ENCODE measurements at regions not wholly inside any gene's neighbourhood (a gene's known extent, or its start where the extent isn't known, plus 50 kb on each side); places are given as distances from the start of the nearest gene placed in this dataset.

GRCh38 chr5:12805165-12805698, 901.0 kb upstream of the CTNND2 start:
- Mint-ChIP-seq H3K4me3 (no peak overlapping the region), H3K9me3 (peaks cover 13% of the 10 kb centered on the region), H3K4me1 (ENCODE audit: low read depth) (no peaks in the 10 kb centered on the region), H3K27ac (no peak overlapping the region), H3K27me3 (ENCODE audit: low read depth) (no peaks in the 10 kb centered on the region), H3K36me3 (ENCODE audit: low read depth) (no peaks in the 10 kb centered on the region)

GRCh38 chr5:12799165-12799564, 894.9 kb upstream of the CTNND2 start:
- H3K9me3 Mint-ChIP-seq, result peaks cover 15% of the 10 kb centered on the region
- H3K4me3 Mint-ChIP-seq, result no peak overlapping the region
- no peak overlapping the region for H3K27ac Mint-ChIP-seq
- no peaks in the 10 kb centered on the region for H3K27me3 Mint-ChIP-seq (ENCODE audit: low read depth)
- H3K4me1 Mint-ChIP-seq (ENCODE audit: low read depth), result no peaks in the 10 kb centered on the region
- H3K36me3 Mint-ChIP-seq (ENCODE audit: low read depth), result no peaks in the 10 kb centered on the region

DNA sequence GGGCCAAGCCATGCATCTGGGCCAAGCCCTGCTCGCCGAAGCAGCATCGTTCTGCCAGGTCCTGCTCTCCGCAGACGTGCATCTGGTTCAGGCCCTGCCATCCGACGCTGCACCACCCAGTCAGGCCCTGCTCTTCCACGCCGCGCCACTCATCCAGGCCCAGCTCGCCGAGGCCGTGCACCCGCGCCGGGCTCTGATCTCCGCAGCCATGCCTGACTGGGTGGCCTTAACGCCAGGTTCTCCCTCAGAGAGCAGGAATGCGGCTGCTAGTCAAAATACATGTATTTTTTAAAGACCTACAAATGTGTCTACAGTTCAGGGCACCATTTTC, 891.1 kb upstream of the CTNND2 start:
- no peaks in the 10 kb centered on the region for H3K36me3 Mint-ChIP-seq (ENCODE audit: low read depth)
- peaks cover 26% of the 10 kb centered on the region for H3K9me3 Mint-ChIP-seq
- no peaks in the 10 kb centered on the region for H3K27me3 Mint-ChIP-seq (ENCODE audit: low read depth)
- no peak overlapping the region for H3K4me3 Mint-ChIP-seq
- H3K27ac Mint-ChIP-seq, result no peak overlapping the region
- no peaks in the 10 kb centered on the region for H3K4me1 Mint-ChIP-seq (ENCODE audit: low read depth)

DNA sequence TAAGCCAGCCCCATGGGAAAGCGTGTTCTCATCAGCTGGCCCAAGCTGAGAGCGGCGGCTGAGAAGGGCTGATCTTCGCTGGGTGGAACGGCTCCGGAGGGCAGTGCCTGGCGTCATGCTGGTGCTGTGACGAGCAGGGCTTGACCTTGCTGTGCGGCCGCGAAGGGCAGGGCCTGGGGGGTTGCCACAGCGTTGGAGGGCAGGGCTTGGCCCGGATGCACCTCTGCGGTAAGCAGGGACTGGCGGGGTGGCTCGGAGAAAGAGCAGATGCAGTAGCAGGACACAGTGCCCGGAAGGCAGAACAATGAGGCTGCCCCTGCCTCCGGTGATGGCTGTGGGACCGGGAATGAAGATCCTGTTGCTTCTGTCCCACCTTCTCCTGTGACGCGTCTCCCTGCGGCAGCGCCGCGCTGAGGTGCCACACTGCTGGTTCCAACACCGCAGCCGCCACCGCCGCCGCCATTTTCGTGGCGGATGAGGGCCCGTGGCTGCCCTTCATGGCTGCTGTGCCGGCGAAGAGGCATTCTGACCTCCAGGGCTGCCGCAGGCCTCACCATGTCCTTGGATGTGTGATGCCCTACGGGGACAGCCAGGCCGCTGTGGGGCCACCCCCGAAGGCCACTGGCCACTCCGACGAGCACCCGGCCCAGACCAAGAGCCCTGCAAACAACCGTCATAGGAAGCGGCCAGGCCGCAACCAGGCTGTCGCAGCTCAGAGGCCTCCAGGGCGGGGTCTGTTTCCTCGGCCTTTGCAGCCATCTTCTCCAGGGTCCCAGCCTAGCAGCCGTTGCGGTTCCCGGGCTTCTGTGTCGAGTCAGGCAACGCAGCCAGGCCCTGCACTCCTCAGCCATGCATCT, 890.5 kb upstream of the CTNND2 start:
- Mint-ChIP-seq H3K27me3 (ENCODE audit: low read depth) (no peaks in the 10 kb centered on the region), H3K27ac (no peak overlapping the region), H3K9me3 (peaks cover 26% of the 10 kb centered on the region), H3K36me3 (ENCODE audit: low read depth) (no peaks in the 10 kb centered on the region), H3K4me3 (no peak overlapping the region), H3K4me1 (ENCODE audit: low read depth) (no peaks in the 10 kb centered on the region)

- Mint-ChIP-seq H3K27ac (no peak overlapping the region), H3K36me3 (ENCODE audit: low read depth) (no peaks in the 10 kb centered on the region), H3K4me3 (no peak overlapping the region), H3K9me3 (peaks cover 31% of the 10 kb centered on the region), H3K27me3 (ENCODE audit: low read depth) (no peaks in the 10 kb centered on the region), H3K4me1 (ENCODE audit: low read depth) (no peaks in the 10 kb centered on the region)
Observed at GRCh38 chr5:12793373-12793772, 889.1 kb upstream of the CTNND2 start.

DNA sequence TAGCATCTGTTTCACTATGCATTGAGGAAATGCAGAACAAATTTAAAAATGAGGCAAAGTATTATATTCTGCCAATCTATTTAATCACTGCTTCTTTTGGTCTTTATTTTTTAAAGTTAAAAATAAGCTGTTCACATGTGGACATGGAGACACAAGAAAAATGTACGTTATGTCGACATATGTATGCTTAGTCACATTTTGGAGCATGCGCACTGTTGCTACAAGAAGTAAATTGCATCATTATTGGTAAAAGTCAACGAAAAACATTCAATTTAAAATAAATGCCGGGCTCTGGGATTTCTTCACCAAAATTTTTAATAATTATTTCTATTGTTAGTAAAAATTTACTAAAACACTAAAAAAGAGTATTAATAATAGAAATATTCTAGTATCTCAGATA, 876.3 kb upstream of the CTNND2 start:
- no peak overlapping the region for H3K4me3 Mint-ChIP-seq
- no peaks in the 10 kb centered on the region for H3K27me3 Mint-ChIP-seq (ENCODE audit: low read depth)
- no peaks in the 10 kb centered on the region for H3K36me3 Mint-ChIP-seq (ENCODE audit: low read depth)
- no peaks in the 10 kb centered on the region for H3K4me1 Mint-ChIP-seq (ENCODE audit: low read depth)
- peaks cover 21% of the 10 kb centered on the region for H3K9me3 Mint-ChIP-seq
- H3K27ac Mint-ChIP-seq, result no peak overlapping the region

DNA sequence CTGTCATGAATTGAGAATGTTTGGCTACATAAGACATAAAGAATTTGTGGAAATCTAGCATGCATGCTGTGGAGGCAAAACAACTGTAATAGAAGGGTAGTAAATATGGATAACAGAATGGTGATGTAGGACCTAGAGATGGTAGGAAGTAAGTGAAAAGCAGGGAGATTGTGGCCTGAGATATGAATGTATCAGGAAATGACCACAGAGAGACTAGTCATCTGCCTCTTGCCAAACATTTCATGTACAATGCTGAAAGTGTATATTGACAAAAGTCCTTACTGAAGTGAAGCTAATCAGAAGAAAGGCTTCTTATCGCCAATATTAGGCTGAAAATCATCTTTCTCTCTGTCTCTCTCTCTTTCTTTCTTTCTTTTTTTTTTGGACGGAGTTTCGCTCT, 873.1 kb upstream of the CTNND2 start:
- H3K4me1 Mint-ChIP-seq (ENCODE audit: low read depth), result no peaks in the 10 kb centered on the region
- H3K4me3 Mint-ChIP-seq, result no peak overlapping the region
- no peaks in the 10 kb centered on the region for H3K36me3 Mint-ChIP-seq (ENCODE audit: low read depth)
- H3K9me3 Mint-ChIP-seq, result peaks cover 11% of the 10 kb centered on the region
- H3K27me3 Mint-ChIP-seq (ENCODE audit: low read depth), result no peaks in the 10 kb centered on the region
- H3K27ac Mint-ChIP-seq, result no peak overlapping the region

DNA sequence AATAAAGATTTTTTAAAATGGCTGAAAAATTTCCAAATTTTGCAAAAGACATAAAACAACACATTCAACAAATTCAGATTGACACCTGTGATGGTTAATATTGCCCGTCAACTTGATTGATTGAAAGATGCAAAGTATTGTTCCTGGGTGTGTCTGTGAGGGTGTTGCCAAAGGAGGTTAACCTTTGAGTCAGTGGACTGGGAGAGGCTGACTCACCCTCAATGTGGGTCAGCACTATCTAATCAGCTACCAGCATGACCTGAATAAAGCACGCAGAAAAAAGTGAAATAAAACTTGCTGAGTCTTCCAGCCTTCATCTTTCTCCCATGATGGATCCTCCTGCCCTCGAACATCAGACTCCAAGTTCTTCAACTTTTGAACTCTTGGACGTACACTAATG, 868.0 kb upstream of the CTNND2 start:
- no peak overlapping the region for H3K4me3 Mint-ChIP-seq
- H3K9me3 Mint-ChIP-seq, result peaks cover 9% of the 10 kb centered on the region
- H3K4me1 Mint-ChIP-seq (ENCODE audit: low read depth), result no peaks in the 10 kb centered on the region
- H3K27ac Mint-ChIP-seq, result no peak overlapping the region
- no peaks in the 10 kb centered on the region for H3K36me3 Mint-ChIP-seq (ENCODE audit: low read depth)
- H3K27me3 Mint-ChIP-seq (ENCODE audit: low read depth), result no peaks in the 10 kb centered on the region

DNA sequence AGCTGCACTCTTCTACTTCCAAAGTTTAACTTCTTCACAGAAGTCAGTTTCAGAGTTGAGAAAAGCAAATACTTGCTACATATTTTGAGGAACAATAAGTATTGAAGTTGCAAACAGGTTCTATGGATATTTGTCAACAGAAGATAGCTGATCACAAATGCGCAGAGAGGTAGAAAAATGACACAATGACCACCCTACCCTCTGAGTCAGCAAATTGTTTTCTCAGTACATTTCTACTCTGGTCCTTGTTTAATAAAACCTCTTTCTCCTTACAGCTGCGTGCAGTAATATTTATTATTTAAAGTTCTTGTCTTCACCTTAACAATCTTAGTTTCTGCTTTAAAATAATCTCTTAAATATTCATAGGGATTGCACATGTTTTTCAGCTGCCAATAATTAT, 855.1 kb upstream of the CTNND2 start:
- no peaks in the 10 kb centered on the region for H3K4me1 Mint-ChIP-seq (ENCODE audit: low read depth)
- H3K9me3 Mint-ChIP-seq, result peaks cover 22% of the 10 kb centered on the region
- no peak overlapping the region for H3K4me3 Mint-ChIP-seq

DNA sequence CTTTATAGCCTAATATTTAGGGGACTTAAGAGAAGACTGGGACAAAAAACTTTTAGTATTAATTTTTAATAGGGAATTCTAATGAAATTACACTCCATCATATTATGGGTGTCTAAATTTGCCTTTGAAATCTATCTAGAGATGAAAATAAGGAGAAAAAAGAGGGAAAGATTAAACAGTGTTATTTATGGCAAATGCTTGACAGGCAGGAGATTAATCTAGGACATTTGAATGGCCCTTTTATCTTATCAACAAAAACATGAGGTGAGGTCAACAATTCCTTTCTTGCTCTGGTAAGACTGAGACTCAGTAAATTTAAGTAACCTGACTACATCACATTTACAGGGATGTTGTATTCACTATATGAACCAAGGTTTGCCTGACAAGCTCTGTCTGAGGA, 852.8 kb upstream of the CTNND2 start:
- Mint-ChIP-seq H3K27ac (no peak overlapping the region), H3K4me1 (ENCODE audit: low read depth) (no peaks in the 10 kb centered on the region), H3K9me3 (peaks cover 14% of the 10 kb centered on the region), H3K4me3 (no peak overlapping the region), H3K27me3 (ENCODE audit: low read depth) (no peaks in the 10 kb centered on the region), H3K36me3 (ENCODE audit: low read depth) (no peaks in the 10 kb centered on the region)

More for the DNA sequence above, 855.1 kb upstream of the CTNND2 start:
- Mint-ChIP-seq H3K27me3 (ENCODE audit: low read depth) (no peaks in the 10 kb centered on the region), H3K36me3 (ENCODE audit: low read depth) (no peaks in the 10 kb centered on the region), H3K27ac (no peak overlapping the region)

- Mint-ChIP-seq H3K27ac (no peak overlapping the region), H3K9me3 (peaks cover 17% of the 10 kb centered on the region), H3K36me3 (ENCODE audit: low read depth) (no peaks in the 10 kb centered on the region), H3K4me3 (no peak overlapping the region), H3K4me1 (ENCODE audit: low read depth) (no peaks in the 10 kb centered on the region), H3K27me3 (ENCODE audit: low read depth) (no peaks in the 10 kb centered on the region)
Observed at GRCh38 chr5:12745537-12745936, 841.3 kb upstream of the CTNND2 start.

DNA sequence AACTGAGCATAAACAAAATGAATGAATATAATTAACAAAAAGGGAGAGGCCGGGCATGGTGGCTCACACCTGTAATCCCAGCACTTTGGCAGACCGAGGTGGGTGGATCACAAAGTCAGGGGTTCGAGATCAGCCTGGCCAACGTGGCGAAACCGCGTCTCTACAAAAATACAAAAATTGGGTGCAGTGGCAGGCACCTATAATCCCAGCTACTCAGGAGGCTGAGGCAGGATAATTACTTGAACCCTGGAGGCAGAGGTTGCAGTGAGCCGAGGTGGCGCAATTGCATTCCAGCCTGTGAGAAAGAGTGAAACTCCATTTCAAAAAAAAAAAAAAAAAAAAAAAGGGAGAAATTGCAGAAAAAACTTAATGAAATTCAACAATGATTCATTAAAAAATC, 839.3 kb upstream of the CTNND2 start:
- Mint-ChIP-seq H3K27ac (no peak overlapping the region), H3K4me1 (ENCODE audit: low read depth) (no peaks in the 10 kb centered on the region), H3K27me3 (ENCODE audit: low read depth) (no peaks in the 10 kb centered on the region), H3K4me3 (no peak overlapping the region), H3K36me3 (ENCODE audit: low read depth) (no peaks in the 10 kb centered on the region), H3K9me3 (peaks cover 21% of the 10 kb centered on the region)

DNA sequence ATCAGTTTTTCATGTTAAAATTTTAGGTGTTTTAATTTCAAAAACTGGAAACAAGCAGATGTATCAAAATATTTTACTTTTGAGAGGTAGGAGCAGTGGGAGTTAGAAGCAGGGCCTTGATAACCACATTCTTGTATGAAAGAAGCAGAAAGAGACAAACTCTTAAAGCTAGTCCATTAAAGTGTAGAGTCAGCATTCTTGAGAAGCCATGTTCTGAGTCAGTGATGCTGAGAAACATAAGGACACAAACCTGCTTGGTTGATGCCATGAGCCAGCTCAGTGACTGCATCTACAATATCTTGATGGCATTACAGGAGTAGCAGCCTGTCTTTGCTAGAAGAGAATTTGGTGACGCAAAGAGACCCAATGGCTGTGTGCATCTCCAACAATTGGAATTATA, 826.1 kb upstream of the CTNND2 start:
- peaks cover 29% of the 10 kb centered on the region for H3K9me3 Mint-ChIP-seq
- no peaks in the 10 kb centered on the region for H3K4me1 Mint-ChIP-seq (ENCODE audit: low read depth)
- no peaks in the 10 kb centered on the region for H3K27me3 Mint-ChIP-seq (ENCODE audit: low read depth)

GRCh38 chr5:12716664-12717063, 812.4 kb upstream of the CTNND2 start:
- Mint-ChIP-seq H3K4me3 (no peak overlapping the region), H3K27me3 (ENCODE audit: low read depth) (no peaks in the 10 kb centered on the region), H3K9me3 (peaks cover 21% of the 10 kb centered on the region), H3K4me1 (ENCODE audit: low read depth) (no peaks in the 10 kb centered on the region), H3K36me3 (ENCODE audit: low read depth) (no peaks in the 10 kb centered on the region), H3K27ac (no peak overlapping the region)

More for the DNA sequence above, 826.1 kb upstream of the CTNND2 start:
- no peak overlapping the region for H3K4me3 Mint-ChIP-seq
- H3K36me3 Mint-ChIP-seq (ENCODE audit: low read depth), result no peaks in the 10 kb centered on the region
- H3K27ac Mint-ChIP-seq, result no peak overlapping the region

GRCh38 chr5:12707560-12707959, 803.3 kb upstream of the CTNND2 start:
- Mint-ChIP-seq H3K4me1 (ENCODE audit: low read depth) (no peaks in the 10 kb centered on the region), H3K36me3 (ENCODE audit: low read depth) (no peaks in the 10 kb centered on the region), H3K4me3 (no peak overlapping the region), H3K27ac (no peak overlapping the region), H3K9me3 (peaks cover 18% of the 10 kb centered on the region), H3K27me3 (ENCODE audit: low read depth) (no peaks in the 10 kb centered on the region)
